ENCODE measurements at regions not wholly inside any gene's neighbourhood (a gene's known extent, or its start where the extent isn't known, plus 50 kb on each side); places are given as distances from the start of the nearest gene placed in this dataset.

GRCh38 chr5:114192108-114192507, 169.8 kb upstream of the KCNN2 start:
- ATAC-seq (no peak), DNase-seq (no peak)
- no peaks in the 10 kb centered on the region for H3K9me3 ChIP-seq
- no peak overlapping the region for H3K4me3 ChIP-seq
- H3K4me1 ChIP-seq, result no peaks in the 10 kb centered on the region
- 62% methylated on average over 3 of the region's 3 CpGs for WGBS (ENCODE audit: insufficient coverage, low coverage, low lambda C conversion rate, missing lambda C conversion rate)
- H3K36me3 ChIP-seq, result no peaks in the 10 kb centered on the region
- no peak for TF ChIP-seq POLR2A (IDR thresholded peaks at IDR 0.05)
- no peak for TF ChIP-seq CTCF (IDR thresholded peaks at IDR 0.05)
- H3K27me3 ChIP-seq, result no peaks in the 10 kb centered on the region
- H3K27ac ChIP-seq, result no peak overlapping the region
- intact Hi-C loops (cut with DNase I), result no loop called here

DNA sequence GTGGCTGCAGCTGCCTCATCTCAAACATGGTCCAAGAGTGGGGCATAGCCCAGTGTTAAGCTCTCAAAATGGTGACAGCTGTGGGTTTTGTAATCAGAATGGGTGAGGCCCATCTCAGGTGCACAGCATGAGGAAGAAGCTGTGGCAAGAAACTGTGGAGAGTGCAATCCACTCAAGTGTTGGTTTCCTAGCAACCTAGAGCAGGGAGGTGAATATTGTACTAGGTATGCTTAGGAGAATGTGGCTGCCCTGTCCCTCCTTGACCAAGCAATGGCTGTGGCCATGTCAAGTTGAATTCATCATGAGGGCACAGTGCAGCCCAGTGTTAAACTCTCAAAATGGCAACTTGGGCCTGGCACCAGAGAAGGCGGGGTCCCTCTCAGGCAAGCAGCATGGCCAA, 160.5 kb upstream of the KCNN2 start:
- H3K4me1 ChIP-seq, result no peaks in the 10 kb centered on the region
- WGBS (ENCODE audit: insufficient coverage, low coverage, low lambda C conversion rate, missing lambda C conversion rate), result 40% methylated on average over 1 of the region's 1 CpG
- intact Hi-C loops (cut with DNase I), result no loop called here

DNA sequence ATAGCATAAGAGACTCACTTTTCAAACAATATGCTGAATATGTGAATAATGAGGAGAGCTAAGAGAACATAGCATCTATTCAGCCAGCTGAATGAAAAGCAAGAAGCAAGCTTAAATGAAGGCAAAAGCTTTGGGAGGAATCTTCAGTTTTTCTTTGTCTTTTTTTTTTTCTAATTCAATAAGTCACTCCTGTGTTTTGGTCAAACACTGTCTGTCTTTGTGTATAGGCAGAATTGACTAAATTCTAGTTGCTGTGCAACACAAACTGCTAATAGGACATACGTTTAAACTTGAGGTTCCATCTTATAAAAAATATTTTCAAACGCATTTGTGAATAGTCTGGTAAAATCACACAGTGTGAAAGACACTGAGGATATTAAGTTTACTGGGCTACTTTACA, 156.9 kb upstream of the KCNN2 start:
- Histone ChIP-seq H3K36me3 (no peaks in the 10 kb centered on the region), H3K27ac (no peak overlapping the region), H3K27me3 (no peaks in the 10 kb centered on the region), H3K4me1 (no peaks in the 10 kb centered on the region), H3K9me3 (no peaks in the 10 kb centered on the region), H3K4me3 (no peak overlapping the region)
- WGBS (ENCODE audit: insufficient coverage, low coverage, low lambda C conversion rate, missing lambda C conversion rate), result 48% methylated on average over 2 of the region's 2 CpGs
- DNase-seq (no peak), ATAC-seq (no peak)
- intact Hi-C loops (cut with DNase I), result no loop called here
- no peak for TF ChIP-seq POLR2A (IDR thresholded peaks at IDR 0.05)
- TF ChIP-seq CTCF (IDR thresholded peaks at IDR 0.05), result no peak

More for the DNA sequence above, 160.5 kb upstream of the KCNN2 start:
- H3K9me3 ChIP-seq, result no peaks in the 10 kb centered on the region
- H3K27ac ChIP-seq, result no peak overlapping the region
- H3K27me3 ChIP-seq, result no peaks in the 10 kb centered on the region
- H3K4me3 ChIP-seq, result no peak overlapping the region
- TF ChIP-seq POLR2A (IDR thresholded peaks at IDR 0.05) (no peak), CTCF (IDR thresholded peaks at IDR 0.05) (no peak)
- H3K36me3 ChIP-seq, result no peaks in the 10 kb centered on the region
- DNase-seq (no peak), ATAC-seq (no peak)

DNA sequence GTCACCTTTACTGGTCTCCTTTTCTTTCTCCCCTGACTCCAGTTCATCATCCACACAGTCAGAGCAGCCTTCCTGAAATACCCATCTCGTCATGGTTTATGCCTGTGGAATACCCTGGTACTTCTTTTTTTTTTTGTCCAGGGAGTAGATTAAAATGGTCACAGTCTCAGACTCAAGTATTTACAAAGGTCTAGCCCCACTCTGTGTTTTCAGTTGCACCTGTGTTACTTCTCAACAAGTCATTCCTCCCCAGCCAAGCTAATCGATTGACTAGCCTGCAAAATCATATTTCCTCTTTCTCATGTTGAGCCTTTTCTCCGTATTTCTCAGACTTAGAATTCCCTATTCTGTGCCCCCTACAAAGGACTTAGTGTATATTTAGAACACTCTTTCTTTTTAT, 155.2 kb upstream of the KCNN2 start:
- TF ChIP-seq CTCF (IDR thresholded peaks at IDR 0.05) (no peak), POLR2A (IDR thresholded peaks at IDR 0.05) (no peak)
- ATAC-seq, result no peak
- DNase-seq, result no peak
- Histone ChIP-seq H3K9me3 (no peaks in the 10 kb centered on the region), H3K36me3 (no peaks in the 10 kb centered on the region), H3K27ac (no peak overlapping the region), H3K27me3 (no peaks in the 10 kb centered on the region), H3K4me1 (no peaks in the 10 kb centered on the region), H3K4me3 (no peak overlapping the region)
- 49% methylated on average over 3 of the region's 3 CpGs for WGBS (ENCODE audit: insufficient coverage, low coverage, low lambda C conversion rate, missing lambda C conversion rate)
- intact Hi-C loops (cut with DNase I), result no loop called here

- WGBS (ENCODE audit: insufficient coverage, low coverage, low lambda C conversion rate, missing lambda C conversion rate), result 56% methylated on average over 3 of the region's 3 CpGs
- DNase-seq (no peak), ATAC-seq (no peak)
- H3K27me3 ChIP-seq, result no peaks in the 10 kb centered on the region
- intact Hi-C loops (cut with DNase I), result no loop called here
- no peak for TF ChIP-seq POLR2A (IDR thresholded peaks at IDR 0.05)
- no peak for TF ChIP-seq CTCF (IDR thresholded peaks at IDR 0.05)
- H3K4me3 ChIP-seq, result no peak overlapping the region
- H3K9me3 ChIP-seq, result no peaks in the 10 kb centered on the region
- no peaks in the 10 kb centered on the region for H3K4me1 ChIP-seq
- H3K36me3 ChIP-seq, result no peaks in the 10 kb centered on the region
- H3K27ac ChIP-seq, result no peak overlapping the region
Observed at GRCh38 chr5:114207615-114208014, 154.3 kb upstream of the KCNN2 start.

Measured in right lobe of liver (tissue), 6 donors.